Prostate gland (tissue), 2 donors: ENCODE measurements at regions not wholly inside any gene's neighbourhood (a gene's known extent, or its start where the extent isn't known, plus 50 kb on each side); places are given as distances from the start of the nearest gene placed in this dataset.

ENCODE experiments used
- POLR2A ChIP-seq: fragments of 450-650 bp; IDR thresholded peaks from one replicate; pipeline ENCODE4 v1.6.1; 2016; ENCODE audit warnings: antibody characterized with exemption, mild to moderate bottlenecking
- POLR2AphosphoS5 ChIP-seq: sonication (generic); formaldehyde crosslinking; IDR thresholded peaks from one replicate; pipeline ENCODE4 v1.6.1; 2017; ENCODE audit warnings: antibody characterized with exemption
- TF ChIP-seq, protein P1 (sequence below), 4 experiments: fragments of 200-600 bp in 2 of 4; fragments of 450-650 bp in 2 of 4; sonication (generic) in 2 of 4; IDR thresholded peaks; 1 replicate in 3 of 4; 2 replicates in 1 of 4; pipeline ENCODE4 v1.5.1; 2016 to 2019; ENCODE audit warnings: antibody characterized with exemption in 4 of 4, mild to moderate bottlenecking in 2 of 4, moderate library complexity in 2 of 4

DNA sequence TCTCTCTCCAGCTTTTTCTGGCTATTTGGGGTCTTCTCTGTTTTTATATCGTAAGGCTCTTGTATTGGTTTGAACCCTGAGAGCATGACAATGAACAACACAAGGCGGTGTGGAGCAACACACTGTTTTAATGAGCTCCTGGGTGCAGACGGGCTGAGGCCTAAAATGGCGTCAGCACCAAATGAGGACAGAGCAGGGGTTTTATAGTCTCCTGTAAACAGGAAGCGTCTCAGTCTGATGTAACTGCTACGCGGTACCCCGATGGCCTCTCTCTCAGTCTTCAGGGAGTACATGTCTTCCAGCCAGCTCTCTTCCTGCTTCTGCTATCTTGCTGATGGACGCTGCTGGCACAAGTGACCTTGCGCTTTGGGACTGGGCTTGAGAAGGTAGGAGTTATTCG is 95.9 kb upstream of the CCDC71L start:
- TF ChIP-seq, protein P1, sequence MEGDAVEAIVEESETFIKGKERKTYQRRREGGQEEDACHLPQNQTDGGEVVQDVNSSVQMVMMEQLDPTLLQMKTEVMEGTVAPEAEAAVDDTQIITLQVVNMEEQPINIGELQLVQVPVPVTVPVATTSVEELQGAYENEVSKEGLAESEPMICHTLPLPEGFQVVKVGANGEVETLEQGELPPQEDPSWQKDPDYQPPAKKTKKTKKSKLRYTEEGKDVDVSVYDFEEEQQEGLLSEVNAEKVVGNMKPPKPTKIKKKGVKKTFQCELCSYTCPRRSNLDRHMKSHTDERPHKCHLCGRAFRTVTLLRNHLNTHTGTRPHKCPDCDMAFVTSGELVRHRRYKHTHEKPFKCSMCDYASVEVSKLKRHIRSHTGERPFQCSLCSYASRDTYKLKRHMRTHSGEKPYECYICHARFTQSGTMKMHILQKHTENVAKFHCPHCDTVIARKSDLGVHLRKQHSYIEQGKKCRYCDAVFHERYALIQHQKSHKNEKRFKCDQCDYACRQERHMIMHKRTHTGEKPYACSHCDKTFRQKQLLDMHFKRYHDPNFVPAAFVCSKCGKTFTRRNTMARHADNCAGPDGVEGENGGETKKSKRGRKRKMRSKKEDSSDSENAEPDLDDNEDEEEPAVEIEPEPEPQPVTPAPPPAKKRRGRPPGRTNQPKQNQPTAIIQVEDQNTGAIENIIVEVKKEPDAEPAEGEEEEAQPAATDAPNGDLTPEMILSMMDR (IDR thresholded peaks at IDR 0.05), result no peak
- TF ChIP-seq POLR2AphosphoS5 (no peak), POLR2A (no peak)
